HEK293T (cell line): ENCODE measurements at regions not wholly inside any gene's neighbourhood (a gene's known extent, or its start where the extent isn't known, plus 50 kb on each side); places are given as distances from the start of the nearest gene placed in this dataset.

Experiments
- ARNT ChIP-seq: fragments of 450-650 bp; IDR thresholded peaks from 2 replicates; pipeline ENCODE4 v1.6.1; 2017; ENCODE audit warnings: mild to moderate bottlenecking
- BHLHE40 ChIP-seq: fragments of 450-650 bp; IDR thresholded peaks from 2 replicates; pipeline ENCODE4 v1.6.1; 2016; ENCODE audit warnings: mild to moderate bottlenecking, moderate library complexity, borderline replicate concordance
- ELF4 ChIP-seq: fragments of 450-650 bp; IDR thresholded peaks from 2 replicates; pipeline ENCODE4 v1.6.1; 2017; ENCODE audit warnings: antibody characterized with exemption
- FOXK2 ChIP-seq: fragments of 450-650 bp; IDR thresholded peaks from 2 replicates; pipeline ENCODE4 v1.6.1; 2016; ENCODE audit warnings: mild to moderate bottlenecking
- PKNOX1 ChIP-seq: fragments of 450-650 bp; IDR thresholded peaks from 2 replicates; pipeline ENCODE4 v1.6.1; 2016
- SP1 ChIP-seq: fragments of 450-650 bp; IDR thresholded peaks from 2 replicates; pipeline ENCODE4 v1.6.1; 2017
- SUZ12 ChIP-seq: fragments of 450-650 bp; IDR thresholded peaks from 2 replicates; pipeline ENCODE4 v1.6.1; 2016; ENCODE audit warnings: mild to moderate bottlenecking
- ZNF384 ChIP-seq: fragments of 450-650 bp; IDR thresholded peaks from 2 replicates; pipeline ENCODE4 v1.6.1; 2016

GRCh38 chr2:146252119-146252518 lies 1592.7 kb upstream of the ACVR2A start:
- TF ChIP-seq ARNT (no peak), ELF4 (no peak), SUZ12 (no peak), BHLHE40 (no peak), FOXK2 (no peak), ZNF384 (no peak), PKNOX1 (no peak), SP1 (no peak)
